ENCODE measurements at regions not wholly inside any gene's neighbourhood (a gene's known extent, or its start where the extent isn't known, plus 50 kb on each side); places are given as distances from the start of the nearest gene placed in this dataset.

DNA sequence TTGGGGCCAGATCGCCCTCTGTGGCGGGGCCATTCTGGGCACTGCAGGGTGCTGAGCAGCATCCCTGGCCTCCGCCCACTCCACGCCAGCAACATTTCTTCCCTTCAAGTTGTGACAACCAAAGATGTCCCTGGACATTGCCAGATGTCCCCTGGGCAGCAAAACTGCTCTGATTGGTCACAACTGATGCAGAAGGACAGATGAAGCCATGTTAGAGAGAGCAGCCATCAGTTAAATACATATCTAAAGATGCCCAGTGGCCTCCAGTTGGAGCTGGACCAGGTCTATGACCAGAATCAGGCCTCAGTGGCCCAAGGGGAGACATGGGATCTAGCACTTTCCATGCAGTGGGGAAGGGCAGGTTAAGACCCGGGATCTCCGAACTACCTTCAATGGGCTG lies 125.7 kb downstream of the PTPRS start:
- H3K27ac ChIP-seq = no peak overlapping the region
- no peak for TF ChIP-seq ZFX (IDR thresholded peaks at IDR 0.05)
- TF ChIP-seq, protein P1, sequence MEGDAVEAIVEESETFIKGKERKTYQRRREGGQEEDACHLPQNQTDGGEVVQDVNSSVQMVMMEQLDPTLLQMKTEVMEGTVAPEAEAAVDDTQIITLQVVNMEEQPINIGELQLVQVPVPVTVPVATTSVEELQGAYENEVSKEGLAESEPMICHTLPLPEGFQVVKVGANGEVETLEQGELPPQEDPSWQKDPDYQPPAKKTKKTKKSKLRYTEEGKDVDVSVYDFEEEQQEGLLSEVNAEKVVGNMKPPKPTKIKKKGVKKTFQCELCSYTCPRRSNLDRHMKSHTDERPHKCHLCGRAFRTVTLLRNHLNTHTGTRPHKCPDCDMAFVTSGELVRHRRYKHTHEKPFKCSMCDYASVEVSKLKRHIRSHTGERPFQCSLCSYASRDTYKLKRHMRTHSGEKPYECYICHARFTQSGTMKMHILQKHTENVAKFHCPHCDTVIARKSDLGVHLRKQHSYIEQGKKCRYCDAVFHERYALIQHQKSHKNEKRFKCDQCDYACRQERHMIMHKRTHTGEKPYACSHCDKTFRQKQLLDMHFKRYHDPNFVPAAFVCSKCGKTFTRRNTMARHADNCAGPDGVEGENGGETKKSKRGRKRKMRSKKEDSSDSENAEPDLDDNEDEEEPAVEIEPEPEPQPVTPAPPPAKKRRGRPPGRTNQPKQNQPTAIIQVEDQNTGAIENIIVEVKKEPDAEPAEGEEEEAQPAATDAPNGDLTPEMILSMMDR (conservative IDR thresholded peaks at IDR 0.05) = no peak

DNA sequence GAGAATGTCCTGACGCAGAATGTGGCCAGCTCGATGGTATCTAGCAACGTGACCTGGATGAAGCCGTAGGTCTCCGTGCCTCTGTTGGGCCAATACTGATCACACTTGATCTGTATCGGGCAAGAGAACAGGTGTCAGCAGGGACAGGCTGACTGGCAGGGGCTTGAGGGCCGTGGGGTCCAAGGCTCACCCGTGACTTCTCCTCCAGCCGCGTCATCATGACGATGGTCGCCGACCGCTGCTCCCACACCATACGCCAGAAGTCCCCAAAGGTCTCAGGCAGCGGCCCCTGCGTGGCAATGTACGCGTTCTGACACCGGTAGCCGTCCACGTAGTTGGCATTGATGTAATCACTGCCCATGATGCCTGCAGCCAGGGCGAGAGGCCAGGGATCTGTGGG lies 126.2 kb downstream of the PTPRS start:
- TF ChIP-seq, protein P1 (conservative IDR thresholded peaks at IDR 0.05) = no peak
- no peak for TF ChIP-seq ZFX (IDR thresholded peaks at IDR 0.05)
- H3K27ac ChIP-seq = no peak overlapping the region

DNA sequence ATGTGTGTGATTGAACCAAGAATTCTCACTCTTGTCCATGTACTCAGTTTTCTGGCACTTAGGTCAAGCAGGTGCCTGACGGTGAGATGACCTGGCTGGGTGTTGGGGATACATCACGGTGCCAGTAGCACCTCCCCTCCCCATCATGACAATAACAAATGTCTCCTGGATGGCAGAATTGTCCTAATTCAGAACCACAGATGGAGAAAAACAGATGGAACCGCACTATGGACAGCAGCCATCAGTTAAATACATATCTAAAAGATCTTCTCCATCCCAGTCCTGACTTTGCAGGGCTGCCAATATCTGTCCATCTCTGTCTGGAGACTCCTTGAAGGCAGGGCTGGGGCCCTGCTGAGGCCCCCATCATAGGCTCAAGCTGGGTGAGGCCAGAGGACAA lies 126.9 kb downstream of the PTPRS start:
- H3K27ac ChIP-seq = no peak overlapping the region
- no peak for TF ChIP-seq ZFX (IDR thresholded peaks at IDR 0.05)
- TF ChIP-seq, protein P1 (conservative IDR thresholded peaks at IDR 0.05) = no peak

DNA sequence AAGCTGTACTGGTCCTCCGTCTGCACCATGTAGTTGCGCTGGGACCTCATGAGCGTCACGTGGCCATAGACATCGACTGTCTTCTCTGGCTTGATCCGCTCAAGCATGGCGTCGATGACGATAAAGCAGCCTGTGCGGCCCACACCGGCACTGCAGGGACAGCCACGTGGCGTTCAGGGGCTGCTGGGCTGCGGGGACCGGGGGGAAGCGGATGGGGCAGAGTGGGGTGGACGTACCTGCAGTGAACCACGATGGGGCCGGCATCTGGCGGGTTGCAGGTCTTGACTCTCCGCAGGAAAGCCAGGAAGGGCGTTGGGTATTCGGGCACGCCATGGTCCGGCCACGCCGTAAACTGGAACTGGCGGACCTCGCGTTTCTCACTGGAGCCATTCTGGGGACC lies 128.5 kb downstream of the PTPRS start:
- no peak overlapping the region for H3K27ac ChIP-seq
- TF ChIP-seq ZFX (IDR thresholded peaks at IDR 0.05) = no peak
- TF ChIP-seq, protein P1 (conservative IDR thresholded peaks at IDR 0.05) = no peak

DNA sequence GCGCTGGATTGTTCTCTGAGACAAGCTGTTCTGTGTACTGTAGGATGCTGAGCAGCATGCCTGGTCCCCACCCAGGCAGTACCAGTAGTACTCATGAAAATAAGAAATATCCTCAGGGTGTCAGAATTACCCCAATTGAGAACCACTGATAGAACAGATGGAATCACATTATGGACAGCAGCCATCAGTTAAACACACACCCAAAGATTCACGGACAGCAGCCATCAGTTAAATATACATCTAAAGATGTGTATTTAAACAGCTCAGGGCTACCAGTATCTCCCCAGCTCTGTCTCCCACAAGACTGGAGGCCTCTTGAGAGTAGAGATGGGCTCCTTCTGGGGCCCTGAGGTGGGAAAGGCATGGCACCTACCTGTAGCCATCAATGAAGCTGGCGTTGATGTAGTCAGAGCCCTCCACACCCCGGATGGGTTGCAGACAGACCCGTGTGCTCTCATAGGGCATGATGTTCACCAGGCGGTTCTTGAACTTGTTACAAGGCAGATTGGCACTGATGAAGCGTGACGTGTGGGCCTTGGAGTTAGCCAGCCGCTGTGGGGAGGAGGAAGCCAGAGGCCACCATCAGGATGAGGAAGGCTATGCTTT lies 129.3 kb downstream of the PTPRS start:
- no peak overlapping the region for H3K27ac ChIP-seq
- no peak for TF ChIP-seq ZFX (IDR thresholded peaks at IDR 0.05)
- TF ChIP-seq, protein P1 (conservative IDR thresholded peaks at IDR 0.05) = no peak

DNA sequence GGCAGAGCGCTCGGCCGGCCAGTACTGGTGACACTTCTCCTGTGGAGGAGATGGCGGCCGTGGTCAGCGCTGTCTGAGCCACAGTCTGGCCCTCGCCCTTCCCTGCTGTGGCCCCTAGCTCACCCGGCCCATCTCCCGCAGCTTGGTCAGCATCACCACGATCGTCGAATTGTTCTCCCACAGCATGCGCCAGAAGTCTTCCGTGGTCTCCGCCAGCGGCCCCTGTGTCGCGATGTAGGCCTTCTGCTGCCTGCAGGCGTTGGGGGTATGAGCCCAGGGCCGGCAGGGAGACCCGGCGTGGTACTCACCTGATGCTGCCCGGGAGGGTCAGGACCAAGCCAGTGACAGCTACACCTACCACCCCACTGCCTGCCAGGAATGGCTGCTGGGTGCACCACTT lies 130.1 kb downstream of the PTPRS start:
- H3K27ac ChIP-seq = no peak overlapping the region
- TF ChIP-seq, protein P1 (conservative IDR thresholded peaks at IDR 0.05) = no peak
- no peak for TF ChIP-seq ZFX (IDR thresholded peaks at IDR 0.05)

DNA sequence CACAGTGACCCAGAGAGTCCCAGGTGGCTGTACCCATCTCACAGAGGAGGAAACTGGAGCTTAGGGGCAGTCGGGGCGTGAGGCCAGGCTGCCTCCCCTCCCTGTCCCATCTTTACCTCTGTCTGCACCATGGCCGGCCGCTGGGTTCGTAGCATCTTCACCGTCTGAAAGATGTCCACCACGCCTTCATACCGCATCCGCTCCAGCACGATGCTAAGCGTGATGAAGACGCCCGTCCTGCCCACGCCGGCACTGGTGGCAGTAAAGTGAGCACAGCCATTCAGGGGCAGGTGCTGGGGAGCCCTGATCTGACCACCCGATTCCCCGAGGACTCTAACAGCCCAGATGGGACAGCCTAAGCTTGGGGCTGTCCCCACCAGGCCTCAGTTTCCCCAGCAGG lies 132.8 kb downstream of the PTPRS start:
- TF ChIP-seq ZFX (IDR thresholded peaks at IDR 0.05) = no peak
- TF ChIP-seq, protein P1 (conservative IDR thresholded peaks at IDR 0.05) = no peak
- no peak overlapping the region for H3K27ac ChIP-seq

All from C4-2B (cell line).